Amygdala (tissue), 56 donors: ENCODE measurements at regions not wholly inside any gene's neighbourhood (a gene's known extent, or its start where the extent isn't known, plus 50 kb on each side); places are given as distances from the start of the nearest gene placed in this dataset.
A peak's percentile ranks its signal among the peaks of the same experiment; 100 is the strongest.
"Not testable (repeated sequence)": the region's sequence is repeated elsewhere in the genome, so short reads cannot be mapped to it uniquely, and the experiment has no call there.

Source experiments
- DNase-seq, 56 donors: peaks; one replicate each; lab custom pipeline; 2025; lab: John Stamatoyannopoulos, UW

DNA sequence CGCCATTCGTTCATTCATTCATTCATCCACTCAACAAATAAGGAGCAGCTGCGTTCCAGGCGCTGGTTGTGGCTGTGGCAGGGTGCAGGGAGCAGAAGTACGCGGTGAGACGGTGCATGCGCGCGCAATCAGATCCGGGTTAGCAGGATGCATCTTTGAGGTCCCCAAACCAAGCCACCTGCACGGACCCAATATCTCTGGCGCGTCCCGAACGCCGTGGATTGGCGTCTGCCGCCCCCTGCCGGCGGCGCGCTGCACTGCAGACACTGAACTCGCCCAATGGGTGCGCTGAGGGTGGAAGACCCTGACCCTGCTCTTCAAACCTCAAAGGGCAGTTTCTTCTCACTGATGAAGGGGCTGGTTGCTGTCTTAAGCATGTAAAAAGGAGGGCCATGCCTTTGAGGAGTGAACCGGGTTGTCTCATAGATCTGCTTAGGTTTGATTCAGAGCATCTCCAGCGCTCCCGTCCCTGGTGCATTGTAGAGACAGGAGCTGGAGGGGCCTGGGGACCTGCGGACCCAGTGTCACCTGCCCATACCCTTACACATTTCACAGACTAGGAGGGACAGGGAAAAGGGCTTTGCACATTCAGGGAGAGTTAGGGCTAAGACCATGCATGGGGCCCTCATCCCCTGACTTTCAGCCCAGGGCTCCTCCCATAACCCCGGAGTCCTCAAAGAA, 102.5 kb downstream of the RAMP3 start:
- DNase-seq: peak in 32 of 56 donors; percentile 9 to 77 (median 32)

DNA sequence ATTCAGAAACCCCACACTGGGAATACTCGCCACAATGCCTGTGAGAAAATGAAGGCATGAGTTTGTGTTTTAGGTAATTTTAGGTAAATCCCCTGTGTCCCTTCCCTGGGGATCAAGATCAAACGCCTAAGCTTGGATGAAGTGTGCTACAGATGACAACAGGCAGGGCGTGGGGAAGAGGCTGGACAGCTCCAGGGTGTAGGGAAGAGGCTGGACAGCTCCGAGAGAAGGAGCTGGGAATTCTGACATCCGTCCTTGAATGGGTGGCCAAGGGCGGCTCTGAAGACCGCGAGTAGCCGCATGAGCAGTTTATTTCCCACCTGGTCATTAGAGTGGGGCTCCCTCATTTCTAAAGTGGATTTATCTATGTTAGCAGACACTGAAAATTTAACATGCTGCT, 109.7 kb downstream of the RAMP3 start:
- DNase-seq: no peak

DNA sequence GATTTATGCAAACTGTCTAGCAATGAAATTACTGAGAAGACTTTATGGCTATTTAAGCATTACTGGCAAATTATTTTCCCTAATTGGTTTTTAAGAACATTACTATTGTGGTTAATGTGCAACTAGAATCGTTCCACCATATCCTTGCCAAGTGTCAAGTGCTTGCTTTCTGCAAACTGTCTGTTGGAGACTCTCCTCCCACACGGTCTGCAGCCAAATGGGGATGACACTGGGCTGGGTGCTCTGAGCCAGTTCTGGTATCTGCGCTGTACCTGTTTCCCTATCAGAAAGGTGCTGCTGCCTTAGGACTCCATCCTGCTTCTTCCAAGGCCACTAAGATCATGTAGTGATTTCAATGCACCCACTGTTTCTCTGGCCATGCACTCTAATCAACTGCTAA, 110.4 kb downstream of the RAMP3 start:
- DNase-seq: no peak

DNA sequence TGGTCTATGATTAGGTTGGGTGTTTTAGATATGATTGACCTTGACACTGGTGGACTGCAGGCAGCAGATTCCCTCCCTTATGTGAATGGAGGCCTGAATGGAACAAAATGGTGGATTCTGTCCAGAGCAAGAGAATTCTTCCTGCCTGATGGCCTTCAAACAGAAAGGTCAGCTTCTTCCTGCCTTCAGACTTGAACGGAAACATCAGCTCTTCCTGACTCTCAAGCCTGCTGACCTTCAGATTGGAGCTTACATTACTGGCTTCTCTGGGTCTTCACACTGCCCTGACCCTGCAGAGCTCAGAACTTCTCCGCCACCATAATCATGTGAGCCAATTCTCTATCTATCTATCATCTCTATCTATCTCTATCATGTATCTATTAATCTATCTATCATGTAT, 111.6 kb downstream of the RAMP3 start:
- DNase-seq: no peak

DNA sequence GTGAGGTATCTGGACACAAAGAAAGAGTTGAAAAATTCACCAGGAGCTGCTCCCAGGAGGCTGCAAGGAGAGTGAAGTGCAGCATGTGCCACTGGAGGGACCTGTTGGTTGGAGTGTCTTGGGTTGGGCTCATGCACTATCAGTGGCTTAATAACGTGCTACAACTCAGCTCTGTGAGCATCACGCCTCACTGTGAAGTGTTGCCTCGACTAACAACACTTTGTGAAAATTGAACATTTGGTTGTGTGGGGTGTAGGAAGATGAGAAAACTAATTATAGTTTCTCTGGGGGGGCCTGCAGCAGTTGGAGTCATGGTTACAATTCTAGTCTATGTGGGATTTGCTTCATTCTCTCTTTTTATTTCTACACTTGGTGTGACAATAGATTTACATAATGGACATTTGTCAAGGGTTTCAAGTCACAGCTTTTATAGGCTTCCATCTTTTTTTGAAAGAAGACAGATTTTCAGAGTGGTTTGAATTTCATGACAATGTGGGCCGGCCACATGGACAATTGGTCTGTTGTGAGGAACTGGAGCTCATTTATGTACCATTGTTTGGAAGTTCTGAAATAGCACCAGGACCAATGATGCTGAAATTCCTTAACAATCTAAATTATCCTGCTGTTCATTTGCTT, 121.3 kb downstream of the RAMP3 start:
- DNase-seq: peak in 12 of 56 donors; percentile 6 to 63 (median 18)

DNA sequence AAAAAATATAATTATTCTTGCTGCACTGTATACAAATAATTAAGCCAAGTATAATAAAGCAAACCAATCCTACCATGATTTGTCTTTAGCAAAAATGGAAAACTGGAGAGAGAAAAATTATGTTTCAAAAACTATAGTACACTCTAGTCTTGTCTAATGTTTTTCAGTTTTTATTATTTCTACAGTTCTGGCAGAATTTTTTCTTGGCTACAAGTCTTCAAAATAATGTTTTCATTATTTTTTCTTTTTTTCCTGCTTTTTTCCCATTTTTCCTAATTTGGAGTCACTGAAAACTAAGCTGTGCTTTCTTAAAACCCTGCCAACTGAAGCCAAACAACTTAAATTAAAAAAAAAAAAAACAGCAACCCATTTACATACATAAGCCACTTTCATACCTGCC, 132.0 kb downstream of the RAMP3 start:
- DNase-seq: not testable (repeated sequence)

DNA sequence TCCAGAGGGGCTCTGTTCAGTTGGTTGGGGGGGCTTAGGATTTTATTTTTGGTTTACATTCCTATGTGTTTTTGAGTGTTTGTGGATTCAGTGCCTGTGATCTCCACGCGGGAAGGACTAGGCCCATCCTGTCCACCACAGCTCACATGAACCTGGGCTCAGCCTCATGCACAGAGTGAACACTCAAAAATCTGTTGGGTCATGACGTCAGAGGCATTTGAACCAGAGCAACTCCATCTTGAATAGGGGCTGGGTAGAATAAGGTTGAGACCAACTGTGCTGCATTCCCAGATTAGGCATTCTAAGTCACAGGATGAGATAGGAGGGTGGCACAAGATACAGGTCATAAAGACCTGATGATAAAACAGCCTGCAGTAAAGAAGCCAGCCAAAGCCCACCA, 133.3 kb downstream of the RAMP3 start:
- no peak for DNase-seq

DNA sequence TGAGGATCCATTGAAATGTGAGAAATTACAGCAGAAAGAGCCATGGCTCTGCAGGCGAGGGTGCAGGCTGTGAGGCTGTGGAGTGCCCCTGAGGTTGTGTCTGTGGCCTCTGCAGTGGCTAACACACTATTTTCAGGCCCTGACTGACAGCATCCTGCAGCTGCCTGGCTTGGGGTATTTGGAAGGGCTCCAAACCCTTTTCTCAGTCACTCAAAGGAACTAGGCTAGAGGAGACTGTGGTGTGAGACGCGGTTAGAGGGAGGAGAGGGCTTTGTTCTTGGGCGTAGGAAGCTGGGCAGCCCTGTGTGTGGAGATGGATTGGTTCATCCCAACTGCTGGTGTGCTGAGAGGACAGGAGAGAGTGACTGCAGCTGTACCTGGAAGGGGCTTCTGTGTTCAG, 134.9 kb downstream of the RAMP3 start:
- no peak for DNase-seq

DNA sequence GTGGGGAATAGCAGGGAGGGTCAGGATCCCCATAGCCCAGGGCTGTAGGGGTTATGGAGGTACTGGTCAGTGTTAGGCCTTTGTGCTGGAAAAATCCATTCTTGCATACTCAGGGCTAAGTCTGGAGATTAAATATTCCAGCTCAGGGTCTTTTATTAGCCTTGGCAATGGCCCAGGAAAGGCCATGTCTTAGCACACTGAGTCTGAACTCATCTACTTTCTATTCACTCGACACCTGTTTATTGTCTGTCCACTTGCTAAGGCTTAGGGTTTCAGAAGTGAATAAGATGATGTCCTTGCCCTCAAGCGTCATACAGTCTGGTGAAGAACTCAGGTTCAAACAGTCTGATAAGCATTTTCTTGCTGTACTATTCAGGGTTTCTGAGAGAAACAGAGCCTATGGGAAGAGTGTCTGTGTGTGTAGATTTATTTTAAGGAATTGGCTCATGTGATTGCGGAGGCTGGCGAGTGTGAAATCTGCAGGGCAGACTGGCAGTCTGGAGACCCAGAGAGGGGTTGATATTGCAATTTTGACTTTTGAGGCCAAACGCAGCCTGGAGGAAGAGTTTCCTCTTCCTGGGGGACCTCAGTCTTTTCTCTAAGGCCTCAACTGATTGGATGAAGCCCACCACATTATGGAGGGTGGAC, 135.8 kb downstream of the RAMP3 start:
- peak in 1 of 56 donors; percentile 4 for DNase-seq

DNA sequence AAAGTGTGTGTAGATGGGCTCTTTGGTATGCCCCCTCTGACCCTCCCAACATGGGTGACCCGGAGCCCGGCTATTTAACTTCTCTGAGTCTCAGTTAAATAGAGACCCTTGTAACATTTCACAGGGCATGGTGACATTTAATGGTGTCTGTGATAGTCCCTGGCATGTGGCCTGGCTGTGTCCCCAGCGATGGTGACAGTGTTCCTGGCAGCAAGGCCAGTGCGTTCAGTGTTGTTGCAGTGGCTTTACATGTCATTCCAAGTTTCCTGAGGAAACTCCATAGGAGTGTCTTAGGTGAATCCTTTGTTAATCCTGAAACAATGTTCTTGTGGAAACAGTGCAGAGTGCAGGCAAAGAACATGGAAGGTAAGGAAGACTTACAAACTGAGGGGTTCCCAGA, 137.0 kb downstream of the RAMP3 start:
- no peak for DNase-seq

DNA sequence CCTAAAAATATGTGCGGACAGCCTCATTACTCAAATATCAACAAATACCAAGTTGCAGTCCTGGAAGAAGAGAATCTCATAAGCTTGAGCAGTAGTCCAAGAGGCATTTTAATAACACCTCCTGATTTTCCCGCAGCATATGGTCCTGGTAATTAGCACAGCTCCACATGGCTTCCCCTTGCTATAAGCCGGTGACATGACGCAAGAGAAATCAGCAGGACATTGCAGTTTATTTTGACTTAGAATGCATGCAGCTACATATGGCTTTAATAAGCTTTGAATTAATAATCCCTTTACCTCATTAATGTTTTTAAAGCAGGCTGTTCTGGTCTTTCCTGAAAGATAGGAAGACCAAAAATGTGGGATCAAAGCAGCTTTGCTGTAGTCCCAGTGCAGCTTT, 137.6 kb downstream of the RAMP3 start:
- peak in 1 of 56 donors; percentile 6 for DNase-seq

DNA sequence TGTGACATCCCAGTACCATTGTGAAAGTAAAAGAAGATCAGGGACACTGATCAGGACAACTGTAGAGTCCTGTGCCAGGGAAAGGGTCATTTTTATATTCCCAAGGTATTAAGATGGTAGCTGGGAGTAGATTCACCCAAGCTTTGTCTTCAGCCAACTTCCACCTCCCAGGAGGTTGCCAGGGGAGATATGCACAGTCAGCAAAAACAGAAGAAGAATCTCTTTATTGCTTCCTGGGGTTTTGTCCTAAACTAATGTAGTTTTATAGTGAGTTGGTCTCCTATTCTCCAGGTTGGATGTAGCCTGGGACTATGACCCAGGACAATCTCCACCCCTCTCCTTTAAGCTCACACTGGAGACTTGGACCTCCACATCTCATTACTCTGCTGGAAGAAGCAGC, 139.2 kb downstream of the RAMP3 start:
- no peak for DNase-seq

DNA sequence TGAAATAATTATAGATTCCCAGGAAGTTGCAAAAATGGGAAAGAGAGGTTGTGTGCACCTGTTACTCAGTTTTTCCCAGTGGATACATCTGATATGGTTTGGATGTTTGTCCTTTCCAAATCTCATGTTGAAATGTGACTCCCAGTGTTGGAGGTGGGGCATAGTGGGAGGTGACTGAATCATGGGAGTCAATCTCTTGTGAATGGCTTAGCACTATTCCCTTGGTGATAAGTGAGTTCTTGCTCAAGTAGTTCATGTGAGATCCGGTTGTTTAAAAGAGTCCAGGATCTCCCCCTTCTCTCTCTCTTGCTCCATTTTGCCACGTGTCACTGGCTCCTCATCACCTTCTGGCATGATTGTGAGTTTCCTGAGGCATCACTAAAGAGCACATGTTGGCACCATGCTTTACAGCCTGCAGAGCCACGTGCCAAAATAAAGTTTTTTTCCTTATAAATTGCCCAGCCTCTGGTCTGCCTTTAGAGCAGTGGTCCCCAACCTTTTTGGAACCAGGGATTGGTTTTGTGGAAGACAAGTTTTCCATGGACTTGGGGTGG, 149.2 kb downstream of the RAMP3 start:
- DNase-seq: no peak

DNA sequence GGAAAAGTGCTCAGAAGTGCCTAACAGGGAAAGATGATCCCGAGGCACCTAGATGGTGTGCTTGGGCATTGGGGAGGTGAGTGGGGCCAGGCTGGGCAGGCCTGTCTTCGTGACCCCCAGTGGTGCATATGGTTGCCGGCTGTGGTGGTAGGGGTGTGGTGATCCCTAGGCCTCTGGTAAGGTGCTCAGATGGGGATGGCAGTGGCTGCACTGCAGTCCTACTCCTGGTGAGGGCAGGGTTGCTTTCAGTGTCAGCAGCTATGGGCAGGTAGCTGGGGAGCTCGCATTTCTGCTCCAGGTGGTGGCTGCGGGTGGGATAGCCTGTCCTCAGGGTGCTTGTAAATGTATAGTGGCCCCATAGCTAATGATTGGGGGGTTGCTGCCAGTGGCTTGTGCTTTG, 154.0 kb downstream of the RAMP3 start:
- no peak for DNase-seq

DNA sequence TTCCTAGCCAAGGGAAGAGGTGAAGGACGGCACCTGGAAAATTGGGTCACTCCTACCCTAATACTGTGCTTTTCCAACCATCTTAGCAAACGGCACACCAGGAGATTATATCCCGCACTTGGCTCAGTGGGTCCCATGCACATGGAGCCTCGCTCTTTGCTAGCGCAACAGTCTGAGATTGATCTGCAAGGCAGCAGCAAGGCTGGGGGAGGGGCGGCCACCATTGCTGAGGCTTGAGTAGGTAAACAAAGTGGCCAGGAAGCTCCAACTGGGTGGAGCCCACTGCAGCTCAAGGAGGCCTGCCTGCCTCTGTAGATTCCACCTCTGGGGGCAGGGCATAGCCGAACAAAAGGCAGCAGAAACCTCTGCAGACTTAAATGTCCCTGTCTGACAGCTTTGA, 157.9 kb downstream of the RAMP3 start:
- not testable (repeated sequence) for DNase-seq

DNA sequence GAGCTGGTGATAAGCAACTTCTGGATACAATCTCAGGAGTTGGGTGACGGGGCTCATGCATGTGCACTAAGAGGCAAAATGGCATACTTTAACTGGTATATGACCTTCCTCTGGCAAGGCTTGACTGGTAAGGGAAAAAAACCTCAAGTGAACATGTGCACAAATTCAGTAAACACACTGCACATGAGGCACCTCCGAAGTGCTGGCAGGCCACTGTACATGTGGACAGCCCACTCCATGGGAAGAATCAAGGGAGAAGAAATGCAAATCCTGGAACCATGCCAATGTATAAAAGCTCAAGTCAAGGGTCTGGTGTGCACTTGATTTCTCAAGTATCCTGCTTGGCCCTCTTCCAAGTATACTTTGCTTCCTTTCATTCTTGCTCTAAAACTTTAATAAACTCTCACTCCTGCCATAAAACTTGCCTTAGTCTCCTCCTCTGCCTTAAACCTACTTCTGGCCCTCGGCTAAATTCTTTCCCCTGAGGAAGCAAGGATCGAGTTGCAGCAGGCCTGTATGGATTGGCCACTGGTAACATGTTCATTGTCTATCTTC, 167.2 kb downstream of the RAMP3 start:
- DNase-seq: no peak

DNA sequence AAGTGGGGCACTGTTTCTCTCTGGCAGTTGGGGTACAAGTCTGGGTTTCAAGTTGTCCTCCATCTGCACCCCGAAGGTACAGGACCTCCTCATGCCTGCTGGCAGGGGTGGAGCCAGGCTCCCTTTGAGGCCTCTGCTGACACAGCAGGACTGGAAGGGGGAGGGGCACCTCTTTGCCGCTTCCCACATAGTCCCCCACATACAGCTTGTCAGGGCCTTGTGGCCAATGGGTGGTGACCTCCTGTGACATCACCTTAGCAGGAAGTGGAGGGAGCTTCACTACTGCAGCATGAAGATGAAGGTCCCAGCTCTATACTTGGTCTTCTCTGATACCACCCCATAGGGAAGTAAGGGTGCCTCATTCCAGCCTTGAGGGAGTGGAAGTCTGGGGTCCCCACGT, 167.8 kb downstream of the RAMP3 start:
- no peak for DNase-seq

DNA sequence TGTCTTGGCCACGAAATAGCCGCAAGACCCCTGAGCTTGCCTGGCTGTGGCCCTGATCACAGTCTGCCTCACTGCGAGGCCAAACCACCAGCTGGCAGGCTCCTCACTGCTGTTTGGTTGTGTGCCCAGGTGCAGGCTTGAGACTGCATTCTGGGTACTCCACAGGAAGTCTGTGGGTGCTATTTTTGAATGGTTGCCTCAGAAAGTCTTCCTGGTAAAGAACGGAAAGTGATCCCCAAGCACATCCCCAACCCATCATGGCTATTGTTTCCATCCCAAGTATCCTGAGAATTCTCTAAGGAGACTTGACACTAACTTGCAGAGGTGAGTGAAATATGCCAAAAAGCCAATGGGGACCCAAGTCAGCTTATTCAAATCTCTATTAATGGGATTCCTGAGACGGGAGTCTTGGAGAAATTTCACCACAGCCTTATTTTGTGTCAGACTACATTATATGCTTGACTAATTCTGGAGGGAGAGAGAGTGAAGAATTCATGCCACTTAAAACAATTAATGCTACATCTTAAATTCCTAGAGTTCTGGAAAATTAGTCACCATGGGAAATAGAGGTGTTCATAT, 170.9 kb downstream of the RAMP3 start:
- DNase-seq: no peak

DNA sequence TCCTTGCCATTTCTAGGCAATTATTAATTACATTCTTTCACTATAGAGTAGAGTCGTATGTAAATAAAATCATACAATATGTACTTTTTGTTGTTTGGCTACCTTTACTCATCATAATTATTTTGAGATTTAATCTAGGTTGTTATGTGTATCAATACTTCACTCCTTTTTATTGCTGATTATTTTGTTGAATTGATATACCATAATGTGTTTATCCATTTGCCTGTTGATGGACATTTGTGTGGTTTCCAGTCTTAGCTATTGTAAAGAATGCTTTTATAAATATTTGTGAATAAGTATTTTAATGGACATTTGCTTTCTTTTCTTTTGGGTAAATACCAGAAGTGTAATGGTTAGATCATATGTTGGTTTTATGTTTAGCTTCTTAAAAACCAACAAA, 174.0 kb downstream of the RAMP3 start:
- DNase-seq: no peak

DNA sequence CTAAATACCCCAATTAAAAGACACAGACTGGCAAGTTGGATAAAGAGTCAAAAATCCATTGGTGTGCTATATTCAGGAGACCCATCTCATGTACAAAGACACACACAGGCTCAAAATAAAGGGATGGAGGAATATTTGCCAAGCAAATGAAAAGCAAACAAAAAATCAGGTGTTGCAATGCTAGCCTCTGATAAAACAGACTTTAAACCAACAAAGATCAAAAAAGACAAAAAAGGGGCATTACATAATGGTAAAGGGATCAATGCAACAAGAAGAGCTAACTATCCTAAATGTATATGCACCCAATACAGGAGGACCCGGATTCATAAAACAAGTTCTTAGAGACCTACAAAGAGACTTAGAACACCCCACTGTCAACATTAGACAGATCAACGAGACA, 177.4 kb downstream of the RAMP3 start:
- DNase-seq: not testable (repeated sequence)

DNA sequence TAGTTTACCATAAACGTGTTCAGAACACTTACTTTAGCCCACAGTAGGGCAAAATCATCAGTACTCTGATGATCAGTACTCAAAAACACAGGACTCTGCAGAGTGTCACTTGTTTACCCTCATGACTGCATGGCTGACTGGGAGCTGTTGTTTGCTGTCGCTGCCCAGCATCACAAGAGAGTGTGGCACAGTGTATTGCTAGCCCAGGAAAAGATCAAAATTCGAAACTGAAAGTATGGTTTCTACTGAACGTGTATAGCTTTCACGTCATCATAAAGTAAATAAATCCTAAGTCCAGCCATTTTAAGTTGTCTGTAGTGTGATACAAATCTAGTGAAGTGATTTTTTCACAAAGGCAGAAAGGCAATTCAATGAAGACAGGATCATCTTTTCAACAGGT, 184.6 kb downstream of the RAMP3 start:
- DNase-seq: no peak
